CD4-positive, CD25-positive, alpha-beta regulatory T cell (primary cell): ENCODE measurements at regions not wholly inside any gene's neighbourhood (a gene's known extent, or its start where the extent isn't known, plus 50 kb on each side); places are given as distances from the start of the nearest gene placed in this dataset.

Experiments used
- ATAC-seq, 2 donors: fragments of 150-1000 bp; cut with Tn5 transposase; one replicate each; pipeline ENCODE4 v1.10.0; 2021; ENCODE audit warnings: low read depth in 2 of 2, moderate number of reproducible peaks in 2 of 2, moderate library complexity in 1 of 2
- DNase-seq, 3 donors: peaks; one replicate each; pipeline versions ENCODE4 v3.0.0 to v3.0.0-alpha.2; 2012 to 2022; ENCODE audit warnings: mixed read lengths in 1 of 3
- H3K27ac ChIP-seq: one replicate; pipeline ENCODE4 v1.7.0; 2013; ENCODE audit warnings: mild to moderate bottlenecking, low read length; ENCODE audit not compliant: insufficient read depth, poor library complexity, severe bottlenecking
- H3K27me3 ChIP-seq: one replicate; pipeline ENCODE4 v1.7.0; 2013; ENCODE audit warnings: low read length; ENCODE audit not compliant: control insufficient read depth, insufficient read depth
- H3K36me3 ChIP-seq: one replicate; pipeline ENCODE4 v1.7.0; 2013; ENCODE audit warnings: mild to moderate bottlenecking, low read length, moderate library complexity; ENCODE audit not compliant: control insufficient read depth, insufficient read depth
- H3K4me1 ChIP-seq: 2 replicates; pipeline ENCODE4 v1.7.0; 2013; ENCODE audit warnings: mild to moderate bottlenecking, low read length; ENCODE audit not compliant: insufficient read depth, control insufficient read depth, poor library complexity, severe bottlenecking
- H3K4me3 ChIP-seq: one replicate; pipeline ENCODE4 v1.7.0; 2013; ENCODE audit warnings: low read depth, mild to moderate bottlenecking, low read length, moderate library complexity
- H3K9me3 ChIP-seq, 2 experiments: 1 replicate in 1 of 2; 2 replicates in 1 of 2; pipeline ENCODE4 v1.7.0; 2013; ENCODE audit warnings: low read length in 2 of 2, mild to moderate bottlenecking in 1 of 2, moderate library complexity in 1 of 2; ENCODE audit not compliant: control insufficient read depth in 2 of 2
- H3K27ac Mint-ChIP-seq, 3 donors: one replicate each; pipeline ENCODE4 v1.8.0; 2020 to 2022; ENCODE audit warnings: mild to moderate bottlenecking in 3 of 3, mixed read lengths in 3 of 3, moderate library complexity in 2 of 3
- H3K27me3 Mint-ChIP-seq: one replicate; pipeline ENCODE4 v1.8.0; 2022; ENCODE audit warnings: mild to moderate bottlenecking, mixed read lengths
- H3K36me3 Mint-ChIP-seq: one replicate; pipeline ENCODE4 v1.8.0; 2020; ENCODE audit warnings: mixed read lengths
- H3K4me1 Mint-ChIP-seq, 4 donors: one replicate each; pipeline ENCODE4 v1.8.0; 2020 to 2022; ENCODE audit warnings: mixed read lengths in 4 of 4, mild to moderate bottlenecking in 1 of 4
- H3K4me3 Mint-ChIP-seq, 4 donors: one replicate each; pipeline ENCODE4 v1.8.0; 2020 to 2022; ENCODE audit warnings: mild to moderate bottlenecking in 4 of 4, mixed read lengths in 4 of 4, moderate library complexity in 3 of 4
- H3K9me3 Mint-ChIP-seq, 7 donors: one replicate each; pipeline ENCODE4 v1.8.0; 2020 to 2022; ENCODE audit warnings: mixed read lengths in 7 of 7, mild to moderate bottlenecking in 3 of 7, moderate library complexity in 2 of 7

GRCh38 chr2:13638181-13638580, 921.4 kb downstream of the TRIB2 start:
- Mint-ChIP-seq H3K27ac (no peak overlapping the region), H3K36me3 (no peaks in the 10 kb centered on the region), H3K4me3 (no peak overlapping the region), H3K27me3 (no peaks in the 10 kb centered on the region), H3K9me3 (peaks cover 0 to 19% (median 3%) of the 10 kb centered on the region in 7 donors), H3K4me1 (no peaks in the 10 kb centered on the region)
- H3K27ac ChIP-seq, result no peak overlapping the region
- H3K4me1 ChIP-seq, result no peaks in the 10 kb centered on the region
- H3K4me3 ChIP-seq, result no peak overlapping the region
- no peak for ATAC-seq
- H3K27me3 ChIP-seq, result no peaks in the 10 kb centered on the region
- H3K9me3 ChIP-seq, result no peaks in the 10 kb centered on the region
- no peak for DNase-seq
- no peaks in the 10 kb centered on the region for H3K36me3 ChIP-seq

GRCh38 chr2:13649918-13650317, 933.2 kb downstream of the TRIB2 start:
- Histone ChIP-seq H3K27ac (no peak overlapping the region), H3K4me1 (no peaks in the 10 kb centered on the region), H3K36me3 (no peaks in the 10 kb centered on the region), H3K4me3 (no peak overlapping the region), H3K9me3 (peaks cover 0 to 14% of the 10 kb centered on the region in 2 experiments), H3K27me3 (no peaks in the 10 kb centered on the region)
- H3K36me3 Mint-ChIP-seq, result no peaks in the 10 kb centered on the region
- no peak overlapping the region for H3K4me3 Mint-ChIP-seq
- H3K27ac Mint-ChIP-seq, result no peak overlapping the region
- no peak for ATAC-seq
- H3K9me3 Mint-ChIP-seq, result peaks cover 0 to 11% (median 7%) of the 10 kb centered on the region in 7 donors
- no peaks in the 10 kb centered on the region for H3K27me3 Mint-ChIP-seq
- H3K4me1 Mint-ChIP-seq, result no peaks in the 10 kb centered on the region
- no peak for DNase-seq

GRCh38 chr2:13650586-13651180, 933.9 kb downstream of the TRIB2 start:
- H3K27me3 Mint-ChIP-seq, result no peaks in the 10 kb centered on the region
- H3K36me3 Mint-ChIP-seq, result no peaks in the 10 kb centered on the region
- H3K4me3 Mint-ChIP-seq, result no peak overlapping the region
- H3K4me1 Mint-ChIP-seq, result no peaks in the 10 kb centered on the region
- H3K27me3 ChIP-seq, result no peaks in the 10 kb centered on the region
- no peak overlapping the region for H3K4me3 ChIP-seq
- H3K27ac ChIP-seq, result no peak overlapping the region
- ATAC-seq, result no peak
- no peak overlapping the region for H3K27ac Mint-ChIP-seq
- H3K4me1 ChIP-seq, result no peaks in the 10 kb centered on the region
- no peak for DNase-seq
- peaks cover 0 to 14% of the 10 kb centered on the region in 2 experiments for H3K9me3 ChIP-seq
- H3K36me3 ChIP-seq, result no peaks in the 10 kb centered on the region
- peaks cover 0 to 11% (median 7%) of the 10 kb centered on the region in 7 donors for H3K9me3 Mint-ChIP-seq

- no peak for DNase-seq
- Histone ChIP-seq H3K9me3 (peaks cover 0 to 14% of the 10 kb centered on the region in 2 experiments), H3K27ac (no peak overlapping the region), H3K27me3 (no peaks in the 10 kb centered on the region), H3K4me3 (no peak overlapping the region), H3K4me1 (no peaks in the 10 kb centered on the region), H3K36me3 (no peaks in the 10 kb centered on the region)
- H3K27ac Mint-ChIP-seq, result no peak overlapping the region
- H3K4me3 Mint-ChIP-seq, result no peak overlapping the region
- H3K27me3 Mint-ChIP-seq, result no peaks in the 10 kb centered on the region
- H3K36me3 Mint-ChIP-seq, result no peaks in the 10 kb centered on the region
- no peaks in the 10 kb centered on the region for H3K4me1 Mint-ChIP-seq
- H3K9me3 Mint-ChIP-seq, result peaks cover 0 to 13% (median 7%) of the 10 kb centered on the region in 7 donors
- no peak for ATAC-seq
Observed at GRCh38 chr2:13651684-13652131, 935.0 kb downstream of the TRIB2 start.

- no peak overlapping the region for H3K4me3 Mint-ChIP-seq
Observed at GRCh38 chr2:13652531-13653313, 936.0 kb downstream of the TRIB2 start.

GRCh38 chr2:13654416-13654815, 937.7 kb downstream of the TRIB2 start:
- H3K9me3 ChIP-seq, result peaks cover 0 to 4% of the 10 kb centered on the region in 2 experiments
- Mint-ChIP-seq H3K27me3 (no peaks in the 10 kb centered on the region), H3K9me3 (peaks cover 0 to 13% (median 5%) of the 10 kb centered on the region in 7 donors), H3K27ac (no peak overlapping the region), H3K4me1 (no peaks in the 10 kb centered on the region), H3K4me3 (no peak overlapping the region), H3K36me3 (no peaks in the 10 kb centered on the region)
- ATAC-seq (no peak), DNase-seq (no peak)
- no peak overlapping the region for H3K27ac ChIP-seq
- no peaks in the 10 kb centered on the region for H3K36me3 ChIP-seq
- no peaks in the 10 kb centered on the region for H3K4me1 ChIP-seq
- no peaks in the 10 kb centered on the region for H3K27me3 ChIP-seq
- H3K4me3 ChIP-seq, result no peak overlapping the region

More at GRCh38 chr2:13652531-13653313, 936.0 kb downstream of the TRIB2 start:
- ATAC-seq (no peak), DNase-seq (no peak)
- Histone ChIP-seq H3K9me3 (peaks cover 0 to 14% of the 10 kb centered on the region in 2 experiments), H3K4me3 (no peak overlapping the region), H3K27me3 (no peaks in the 10 kb centered on the region), H3K27ac (no peak overlapping the region), H3K36me3 (no peaks in the 10 kb centered on the region), H3K4me1 (no peaks in the 10 kb centered on the region)
- Mint-ChIP-seq H3K4me1 (no peaks in the 10 kb centered on the region), H3K27ac (no peak overlapping the region), H3K27me3 (no peaks in the 10 kb centered on the region), H3K36me3 (no peaks in the 10 kb centered on the region), H3K9me3 (peaks cover 0 to 13% (median 7%) of the 10 kb centered on the region in 7 donors)

GRCh38 chr2:13660231-13660630, 943.5 kb downstream of the TRIB2 start:
- Histone ChIP-seq H3K27me3 (no peaks in the 10 kb centered on the region), H3K9me3 (no peaks in the 10 kb centered on the region), H3K4me1 (no peaks in the 10 kb centered on the region), H3K36me3 (no peaks in the 10 kb centered on the region), H3K4me3 (no peak overlapping the region), H3K27ac (no peak overlapping the region)
- H3K36me3 Mint-ChIP-seq, result no peaks in the 10 kb centered on the region
- no peak overlapping the region for H3K27ac Mint-ChIP-seq
- H3K4me3 Mint-ChIP-seq, result no peak overlapping the region
- no peaks in the 10 kb centered on the region for H3K27me3 Mint-ChIP-seq
- peaks cover 0 to 23% (median 5%) of the 10 kb centered on the region in 7 donors for H3K9me3 Mint-ChIP-seq
- no peaks in the 10 kb centered on the region for H3K4me1 Mint-ChIP-seq
- ATAC-seq, result no peak
- DNase-seq, result no peak
